WTC11 (cell line): ENCODE measurements at regions not wholly inside any gene's neighbourhood (a gene's known extent, or its start where the extent isn't known, plus 50 kb on each side); places are given as distances from the start of the nearest gene placed in this dataset.

Experiments
- CREM ChIP-seq: sonication (generic); formaldehyde crosslinking; IDR thresholded peaks from 2 replicates; pipeline ENCODE4 v1.8.1; 2022; ENCODE audit warnings: mild to moderate bottlenecking, missing genetic modification reagents, moderate library complexity
- KAT7 ChIP-seq: sonication (generic); formaldehyde crosslinking; IDR thresholded peaks from 2 replicates; pipeline ENCODE4 v1.8.1; 2023; ENCODE audit warnings: missing genetic modification reagents, mild to moderate bottlenecking, borderline replicate concordance
- NR2C2 ChIP-seq: sonication (generic); formaldehyde crosslinking; IDR thresholded peaks from 2 replicates; pipeline ENCODE4 v1.8.0; 2022; ENCODE audit warnings: mild to moderate bottlenecking, missing genetic modification reagents
- ZNF263 ChIP-seq: sonication (generic); formaldehyde crosslinking; IDR thresholded peaks from 2 replicates; pipeline ENCODE4 v1.8.1; 2022; ENCODE audit warnings: low read depth, mild to moderate bottlenecking, moderate library complexity, missing genetic modification reagents
- TF ChIP-seq, protein P1 (sequence below): fragments of 200-600 bp; IDR thresholded peaks from 2 replicates; pipeline ENCODE4 v1.8.0; 2022; ENCODE audit warnings: antibody characterized with exemption
- TF ChIP-seq, protein P2 (sequence below): sonication (generic); formaldehyde crosslinking; IDR thresholded peaks from 2 replicates; pipeline ENCODE4 v1.8.1; 2022; ENCODE audit warnings: mild to moderate bottlenecking, missing genetic modification reagents, moderate library complexity, borderline replicate concordance
- TF ChIP-seq, protein P3 (sequence below): sonication (generic); formaldehyde crosslinking; IDR thresholded peaks from 2 replicates; pipeline ENCODE4 v1.8.1; 2023; ENCODE audit warnings: mild to moderate bottlenecking, missing genetic modification reagents

DNA sequence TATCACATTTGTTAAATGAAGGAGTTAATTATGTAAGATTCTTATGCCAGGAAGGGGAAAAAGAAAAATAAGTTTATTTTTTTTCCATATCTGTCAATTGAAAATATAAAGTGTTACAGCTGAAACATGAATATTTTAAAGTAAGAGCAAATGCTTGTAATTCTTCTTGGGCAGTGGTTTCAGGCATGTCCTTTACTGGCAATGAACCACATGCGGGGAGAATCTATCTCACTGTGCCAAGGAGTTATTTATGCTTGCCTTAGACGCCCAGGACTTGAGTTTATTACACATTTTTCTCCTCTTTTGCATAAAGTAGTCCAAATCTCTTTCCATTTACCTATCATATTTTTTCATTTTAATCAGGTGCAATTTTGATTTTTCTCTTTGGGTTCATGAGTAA lies 207.8 kb upstream of the NRIP1 start:
- TF ChIP-seq, protein P1, sequence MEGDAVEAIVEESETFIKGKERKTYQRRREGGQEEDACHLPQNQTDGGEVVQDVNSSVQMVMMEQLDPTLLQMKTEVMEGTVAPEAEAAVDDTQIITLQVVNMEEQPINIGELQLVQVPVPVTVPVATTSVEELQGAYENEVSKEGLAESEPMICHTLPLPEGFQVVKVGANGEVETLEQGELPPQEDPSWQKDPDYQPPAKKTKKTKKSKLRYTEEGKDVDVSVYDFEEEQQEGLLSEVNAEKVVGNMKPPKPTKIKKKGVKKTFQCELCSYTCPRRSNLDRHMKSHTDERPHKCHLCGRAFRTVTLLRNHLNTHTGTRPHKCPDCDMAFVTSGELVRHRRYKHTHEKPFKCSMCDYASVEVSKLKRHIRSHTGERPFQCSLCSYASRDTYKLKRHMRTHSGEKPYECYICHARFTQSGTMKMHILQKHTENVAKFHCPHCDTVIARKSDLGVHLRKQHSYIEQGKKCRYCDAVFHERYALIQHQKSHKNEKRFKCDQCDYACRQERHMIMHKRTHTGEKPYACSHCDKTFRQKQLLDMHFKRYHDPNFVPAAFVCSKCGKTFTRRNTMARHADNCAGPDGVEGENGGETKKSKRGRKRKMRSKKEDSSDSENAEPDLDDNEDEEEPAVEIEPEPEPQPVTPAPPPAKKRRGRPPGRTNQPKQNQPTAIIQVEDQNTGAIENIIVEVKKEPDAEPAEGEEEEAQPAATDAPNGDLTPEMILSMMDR = no peak
- TF ChIP-seq NR2C2 (CRISPR knock-in tag) (no peak), CREM (CRISPR knock-in tag) (no peak), KAT7 (CRISPR knock-in tag) (no peak), ZNF263 (CRISPR knock-in tag) (no peak)
- TF ChIP-seq, protein P2, sequence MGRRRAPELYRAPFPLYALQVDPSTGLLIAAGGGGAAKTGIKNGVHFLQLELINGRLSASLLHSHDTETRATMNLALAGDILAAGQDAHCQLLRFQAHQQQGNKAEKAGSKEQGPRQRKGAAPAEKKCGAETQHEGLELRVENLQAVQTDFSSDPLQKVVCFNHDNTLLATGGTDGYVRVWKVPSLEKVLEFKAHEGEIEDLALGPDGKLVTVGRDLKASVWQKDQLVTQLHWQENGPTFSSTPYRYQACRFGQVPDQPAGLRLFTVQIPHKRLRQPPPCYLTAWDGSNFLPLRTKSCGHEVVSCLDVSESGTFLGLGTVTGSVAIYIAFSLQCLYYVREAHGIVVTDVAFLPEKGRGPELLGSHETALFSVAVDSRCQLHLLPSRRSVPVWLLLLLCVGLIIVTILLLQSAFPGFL (CRISPR knock-in tag) = no peak
- TF ChIP-seq, protein P3, sequence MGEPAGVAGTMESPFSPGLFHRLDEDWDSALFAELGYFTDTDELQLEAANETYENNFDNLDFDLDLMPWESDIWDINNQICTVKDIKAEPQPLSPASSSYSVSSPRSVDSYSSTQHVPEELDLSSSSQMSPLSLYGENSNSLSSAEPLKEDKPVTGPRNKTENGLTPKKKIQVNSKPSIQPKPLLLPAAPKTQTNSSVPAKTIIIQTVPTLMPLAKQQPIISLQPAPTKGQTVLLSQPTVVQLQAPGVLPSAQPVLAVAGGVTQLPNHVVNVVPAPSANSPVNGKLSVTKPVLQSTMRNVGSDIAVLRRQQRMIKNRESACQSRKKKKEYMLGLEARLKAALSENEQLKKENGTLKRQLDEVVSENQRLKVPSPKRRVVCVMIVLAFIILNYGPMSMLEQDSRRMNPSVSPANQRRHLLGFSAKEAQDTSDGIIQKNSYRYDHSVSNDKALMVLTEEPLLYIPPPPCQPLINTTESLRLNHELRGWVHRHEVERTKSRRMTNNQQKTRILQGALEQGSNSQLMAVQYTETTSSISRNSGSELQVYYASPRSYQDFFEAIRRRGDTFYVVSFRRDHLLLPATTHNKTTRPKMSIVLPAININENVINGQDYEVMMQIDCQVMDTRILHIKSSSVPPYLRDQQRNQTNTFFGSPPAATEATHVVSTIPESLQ = no peak
